IPS DF 4.7 (cell line): ENCODE measurements at regions not wholly inside any gene's neighbourhood (a gene's known extent, or its start where the extent isn't known, plus 50 kb on each side); places are given as distances from the start of the nearest gene placed in this dataset.
"Not testable (repeated sequence)": the region's sequence is repeated elsewhere in the genome, so short reads cannot be mapped to it uniquely, and the experiment has no call there.

ENCODE experiments used
- DNase-seq: peaks from one replicate; pipeline ENCODE4 v3.0.0-alpha.2; 2013; ENCODE audit warnings: low spot score; ENCODE audit errors: extremely low read depth

DNA sequence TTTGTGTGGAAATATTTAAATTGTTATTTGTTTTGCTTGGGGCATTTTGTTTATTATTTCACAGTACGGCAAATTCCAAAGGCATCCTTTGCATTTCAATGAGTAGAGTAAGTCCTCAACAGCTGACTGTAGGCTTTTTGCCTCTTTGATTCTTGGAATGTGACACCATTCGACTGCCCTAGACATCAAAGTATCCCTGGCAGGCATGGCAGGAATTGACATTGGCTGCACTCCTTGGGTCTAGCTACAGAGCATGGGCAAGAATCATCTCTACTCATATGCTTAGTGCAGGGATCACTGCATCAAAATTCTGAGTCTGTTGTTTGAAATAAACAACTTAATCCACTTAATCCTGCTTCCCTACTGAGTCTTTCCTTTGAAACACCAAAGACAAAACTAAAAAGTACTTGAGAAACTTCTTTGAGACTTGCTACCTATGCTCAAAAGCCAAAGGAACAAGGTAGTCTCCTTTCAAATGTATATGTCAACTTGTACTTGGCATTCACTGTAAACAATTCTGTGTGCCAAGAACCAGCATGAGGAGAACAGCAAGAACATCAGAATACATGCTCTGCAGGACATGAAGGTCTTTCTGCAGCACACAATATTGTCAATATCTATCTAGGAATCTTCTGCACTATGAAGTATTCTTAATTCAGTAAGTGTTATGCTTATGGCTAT, 1569.0 kb upstream of the FLRT2 start:
- peak; percentile 49 for DNase-seq

DNA sequence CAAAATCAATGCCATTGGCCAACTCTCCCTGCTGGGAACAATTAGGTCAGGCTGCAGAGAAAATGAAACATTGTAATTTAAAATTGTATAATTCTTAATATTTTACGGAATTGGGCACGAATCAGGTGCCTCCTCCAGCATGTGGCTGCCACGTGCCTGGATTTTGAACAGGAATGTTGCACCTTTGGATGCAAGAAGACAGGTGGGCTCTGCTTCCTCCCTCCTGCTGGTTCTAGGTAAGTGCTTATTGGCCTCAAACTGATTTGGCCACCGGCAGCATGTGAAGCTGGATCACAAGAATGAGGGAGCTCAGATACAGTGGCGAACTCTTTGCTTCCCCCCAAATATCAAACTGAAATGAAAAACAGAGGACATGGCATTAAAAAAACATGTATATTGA, 1559.9 kb upstream of the FLRT2 start:
- DNase-seq = no peak

DNA sequence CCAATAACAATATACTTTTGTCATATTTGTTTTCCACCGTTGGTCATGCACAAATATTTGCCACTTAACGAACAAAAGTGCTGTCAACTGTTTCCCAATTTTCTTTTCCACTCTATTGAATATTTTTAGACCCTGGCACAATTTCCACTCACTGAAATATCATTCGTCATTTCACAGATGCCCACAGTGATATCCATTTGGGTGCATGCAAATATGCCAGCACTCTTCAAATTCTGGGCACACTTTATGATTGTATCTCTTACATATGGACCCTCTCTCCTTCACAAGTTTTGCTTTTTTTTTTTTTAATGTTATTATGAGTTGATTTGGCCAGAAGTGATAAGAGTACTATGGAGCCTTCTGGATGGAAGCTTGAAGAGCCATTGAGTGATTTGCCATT, 1557.3 kb upstream of the FLRT2 start:
- no peak for DNase-seq

- no peak for DNase-seq
These were observed 1555.2 kb upstream of the FLRT2 start for GRCh38 chr14:83974647-83975163.

GRCh38 chr14:83975435-83975834, 1554.5 kb upstream of the FLRT2 start:
- no peak for DNase-seq

- no peak for DNase-seq
These were observed 1553.8 kb upstream of the FLRT2 start for GRCh38 chr14:83975841-83976770.

GRCh38 chr14:83977583-83977982, 1552.4 kb upstream of the FLRT2 start:
- DNase-seq = no peak

DNA sequence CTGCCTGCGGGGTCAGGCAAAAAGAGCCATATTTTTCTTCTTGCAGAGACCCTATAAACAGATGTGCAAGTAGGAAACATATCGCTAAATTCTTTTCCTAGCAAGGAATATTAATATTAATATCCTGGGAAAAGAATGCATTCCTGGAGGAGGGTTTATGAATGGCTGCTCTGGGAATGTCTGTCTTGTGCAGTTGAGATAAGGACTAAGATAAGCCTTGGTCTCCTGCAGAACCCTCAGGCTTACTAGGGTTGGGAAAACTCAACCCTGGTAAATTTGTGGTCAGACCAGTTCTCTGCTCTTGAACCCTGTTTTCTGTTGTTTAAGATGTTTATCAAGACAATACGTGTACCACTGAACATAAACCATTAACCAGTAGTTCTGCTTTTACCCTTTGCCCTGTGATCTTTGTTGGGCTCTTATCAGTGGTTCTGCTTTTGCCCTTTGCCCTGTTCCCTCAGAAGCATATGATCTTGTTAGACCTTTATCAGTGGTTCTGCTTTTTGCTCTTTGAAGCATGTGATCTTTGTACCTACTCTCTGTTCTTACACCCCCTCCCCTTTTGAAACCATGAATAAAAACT, 1548.2 kb upstream of the FLRT2 start:
- not testable (repeated sequence) for DNase-seq

DNA sequence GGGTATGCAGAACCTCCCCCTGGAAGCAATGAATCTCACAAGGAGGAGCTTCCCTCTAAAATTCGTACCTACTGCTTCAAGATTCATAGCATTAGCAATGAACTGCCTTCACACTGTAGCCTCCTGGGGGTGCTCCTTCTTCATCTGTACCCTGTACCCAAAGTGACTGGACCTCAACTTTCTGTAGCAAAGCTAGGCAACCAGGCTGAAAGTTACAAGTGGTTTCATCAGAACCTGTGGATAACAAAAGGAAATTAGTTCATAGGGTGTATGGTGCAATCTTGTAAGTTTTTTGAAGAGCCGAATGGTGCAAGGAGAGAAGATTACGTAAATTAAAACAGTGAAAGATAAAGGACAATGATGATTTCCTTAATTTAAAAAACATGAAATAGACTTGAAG, 1541.7 kb upstream of the FLRT2 start:
- DNase-seq = no peak

- no peak for DNase-seq
These were observed 1538.3 kb upstream of the FLRT2 start for GRCh38 chr14:83991666-83992065.

DNA sequence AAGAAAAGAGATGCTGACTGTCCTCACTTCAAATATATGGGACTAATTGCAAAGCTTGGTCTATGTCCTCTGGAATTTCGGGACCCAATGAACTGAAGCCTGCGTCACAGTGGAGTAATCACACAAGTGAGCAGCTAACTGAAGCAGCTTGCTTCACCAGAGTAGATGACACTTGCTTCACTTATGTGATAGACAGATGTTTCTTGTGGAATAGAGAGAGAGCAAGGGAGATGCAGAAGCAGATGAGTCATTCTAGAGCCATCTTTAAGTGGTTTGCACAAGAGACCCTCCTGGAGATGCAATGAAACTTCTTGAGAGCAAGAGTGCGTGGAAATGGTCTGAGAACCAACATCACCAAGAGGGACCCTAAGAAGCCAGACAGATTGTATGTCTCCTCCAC, 1537.1 kb upstream of the FLRT2 start:
- DNase-seq = no peak

DNA sequence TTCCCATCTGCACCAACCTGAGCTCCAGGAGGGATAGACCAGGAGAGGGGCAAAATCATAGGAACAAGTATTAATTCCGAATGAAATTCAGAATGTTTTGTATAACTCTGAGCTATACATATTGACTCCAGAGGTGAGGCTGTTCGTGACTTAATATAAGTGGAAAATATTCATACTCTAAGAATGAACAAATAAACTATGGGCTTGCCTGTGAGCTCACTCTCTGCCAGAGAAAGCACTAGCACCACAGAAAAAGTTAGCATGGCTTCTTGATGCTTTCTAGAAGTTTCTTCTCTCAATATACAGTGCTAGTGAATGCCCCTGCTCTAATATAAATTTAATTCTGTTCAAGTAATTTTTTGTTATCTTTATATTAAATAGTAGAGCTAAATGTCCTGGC, 1536.4 kb upstream of the FLRT2 start:
- DNase-seq = no peak

GRCh38 chr14:83994020-83994419, 1535.9 kb upstream of the FLRT2 start:
- no peak for DNase-seq

DNA sequence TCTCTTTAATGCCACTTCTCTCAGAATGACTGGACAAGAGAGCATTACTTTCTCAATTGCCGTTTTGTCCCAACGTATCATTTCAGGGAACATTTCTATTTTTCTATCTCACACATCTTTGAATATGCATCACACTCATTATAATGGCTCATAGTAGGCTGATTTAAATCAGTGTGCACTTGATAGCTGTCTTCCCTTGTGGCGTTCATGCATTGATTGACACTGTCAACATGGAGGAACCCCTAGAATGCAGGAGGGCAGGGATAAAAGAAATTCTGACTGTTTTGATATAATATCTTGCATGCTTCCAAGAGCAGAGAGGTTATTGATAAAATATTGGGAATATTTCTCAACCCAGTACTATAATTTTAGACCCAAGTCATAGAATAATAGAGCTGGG, 1528.9 kb upstream of the FLRT2 start:
- no peak for DNase-seq

- DNase-seq = no peak
These were observed 1526.6 kb upstream of the FLRT2 start for GRCh38 chr14:84003346-84003745.

DNA sequence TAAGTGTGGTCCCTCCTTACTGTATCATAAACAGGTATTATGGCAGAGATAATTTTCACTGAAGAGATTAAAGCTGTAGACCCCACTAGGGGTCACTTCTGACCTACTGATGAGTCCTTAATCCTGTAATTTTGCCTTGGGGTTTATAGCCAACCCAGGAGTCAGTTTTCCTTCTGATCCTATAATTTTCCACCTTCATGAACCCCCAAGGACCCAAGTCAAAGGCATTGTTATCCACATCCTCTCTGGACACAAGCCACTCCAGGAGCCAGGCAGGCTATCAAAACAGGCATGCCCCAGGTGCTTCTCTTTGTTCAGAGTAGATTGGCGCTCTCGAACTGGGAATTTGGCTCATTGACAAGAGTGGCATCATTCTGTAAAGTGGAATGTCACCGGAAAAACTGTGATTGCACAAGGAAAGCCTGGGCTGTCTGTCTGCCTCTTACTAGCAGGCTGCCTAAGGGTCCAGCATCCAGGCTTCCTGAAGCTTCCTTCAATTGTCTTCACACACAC, 1523.2 kb upstream of the FLRT2 start:
- no peak for DNase-seq

- DNase-seq = no peak
These were observed 1516.5 kb upstream of the FLRT2 start for GRCh38 chr14:84013424-84013823.

- DNase-seq = no peak
These were observed 1512.4 kb upstream of the FLRT2 start for GRCh38 chr14:84017495-84017894.

DNA sequence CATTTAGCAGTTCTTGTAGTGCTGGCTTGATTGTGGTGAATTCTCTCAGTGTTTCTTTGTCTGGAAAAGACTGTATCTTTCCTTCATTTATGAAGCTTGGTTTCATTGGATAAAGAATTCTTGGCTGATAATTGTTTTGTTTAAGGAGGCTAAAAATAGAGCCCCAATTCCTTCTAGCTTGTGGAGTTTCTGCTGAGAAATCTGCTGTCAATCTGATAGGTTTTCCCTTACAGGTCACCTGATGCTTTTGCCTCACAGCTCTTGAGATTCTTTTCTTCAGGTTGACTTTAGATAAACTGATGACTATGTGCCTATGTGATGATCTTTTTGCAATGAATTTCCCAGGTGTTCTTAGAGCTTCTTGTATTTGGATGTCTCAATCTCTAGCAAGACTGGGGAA, 1508.5 kb upstream of the FLRT2 start:
- no peak for DNase-seq

GRCh38 chr14:84024231-84024820, 1505.6 kb upstream of the FLRT2 start:
- DNase-seq = no peak
